ENCODE measurements at regions not wholly inside any gene's neighbourhood (a gene's known extent, or its start where the extent isn't known, plus 50 kb on each side); places are given as distances from the start of the nearest gene placed in this dataset.

GRCh38 chr2:40967451-40967850, 515.6 kb upstream of the SLC8A1 start:
- H3K27ac Mint-ChIP-seq (ENCODE audit: unreplicated experiment): no peak overlapping the region
- no peak overlapping the region for H3K4me3 Mint-ChIP-seq (ENCODE audit: unreplicated experiment)
- H3K9me3 Mint-ChIP-seq (ENCODE audit: low read depth): no peaks in the 10 kb centered on the region
- TF ChIP-seq CTCF (IDR thresholded peaks at IDR 0.05): no peak
- H3K27me3 Mint-ChIP-seq (ENCODE audit: low read depth): peaks cover 10% of the 10 kb centered on the region
- no peak for DNase-seq (ENCODE audit: low spot score)
- no peaks in the 10 kb centered on the region for H3K4me1 Mint-ChIP-seq (ENCODE audit: low read depth)
- no peaks in the 10 kb centered on the region for H3K36me3 Mint-ChIP-seq (ENCODE audit: low read depth)

GRCh38 chr2:40975151-40975550, 523.3 kb upstream of the SLC8A1 start:
- TF ChIP-seq CTCF (IDR thresholded peaks at IDR 0.05): no peak
- peaks cover 5% of the 10 kb centered on the region for H3K9me3 Mint-ChIP-seq (ENCODE audit: low read depth)
- H3K36me3 Mint-ChIP-seq (ENCODE audit: low read depth): no peaks in the 10 kb centered on the region
- peaks cover 22% of the 10 kb centered on the region for H3K27me3 Mint-ChIP-seq (ENCODE audit: low read depth)
- H3K4me3 Mint-ChIP-seq (ENCODE audit: unreplicated experiment): no peak overlapping the region
- no peak overlapping the region for H3K27ac Mint-ChIP-seq (ENCODE audit: unreplicated experiment)
- DNase-seq (ENCODE audit: low spot score): no peak
- H3K4me1 Mint-ChIP-seq (ENCODE audit: low read depth): no peaks in the 10 kb centered on the region

GRCh38 chr2:40997362-40997761, 545.5 kb upstream of the SLC8A1 start:
- TF ChIP-seq CTCF (IDR thresholded peaks at IDR 0.05): no peak
- Mint-ChIP-seq H3K4me1 (ENCODE audit: low read depth) (no peaks in the 10 kb centered on the region), H3K9me3 (ENCODE audit: low read depth) (peaks cover under 1% of the 10 kb centered on the region), H3K27me3 (ENCODE audit: low read depth) (peaks cover 23% of the 10 kb centered on the region), H3K36me3 (ENCODE audit: low read depth) (no peaks in the 10 kb centered on the region), H3K27ac (ENCODE audit: unreplicated experiment) (no peak overlapping the region), H3K4me3 (ENCODE audit: unreplicated experiment) (no peak overlapping the region)
- no peak for DNase-seq (ENCODE audit: low spot score)

GRCh38 chr2:41000374-41000773, 548.5 kb upstream of the SLC8A1 start:
- DNase-seq (ENCODE audit: low spot score): no peak
- peaks cover 5% of the 10 kb centered on the region for H3K9me3 Mint-ChIP-seq (ENCODE audit: low read depth)
- H3K36me3 Mint-ChIP-seq (ENCODE audit: low read depth): no peaks in the 10 kb centered on the region
- H3K4me3 Mint-ChIP-seq (ENCODE audit: unreplicated experiment): no peak overlapping the region
- peaks cover 24% of the 10 kb centered on the region for H3K27me3 Mint-ChIP-seq (ENCODE audit: low read depth)
- TF ChIP-seq CTCF (IDR thresholded peaks at IDR 0.05): no peak
- H3K4me1 Mint-ChIP-seq (ENCODE audit: low read depth): no peaks in the 10 kb centered on the region
- H3K27ac Mint-ChIP-seq (ENCODE audit: unreplicated experiment): no peak overlapping the region

GRCh38 chr2:41000906-41001305, 549.0 kb upstream of the SLC8A1 start:
- H3K4me1 Mint-ChIP-seq (ENCODE audit: low read depth): no peaks in the 10 kb centered on the region
- H3K36me3 Mint-ChIP-seq (ENCODE audit: low read depth): no peaks in the 10 kb centered on the region
- H3K4me3 Mint-ChIP-seq (ENCODE audit: unreplicated experiment): no peak overlapping the region

More at GRCh38 chr2:41000906-41001305, 549.0 kb upstream of the SLC8A1 start:
- Mint-ChIP-seq H3K9me3 (ENCODE audit: low read depth) (peaks cover 5% of the 10 kb centered on the region), H3K27ac (ENCODE audit: unreplicated experiment) (no peak overlapping the region), H3K27me3 (ENCODE audit: low read depth) (peaks cover 18% of the 10 kb centered on the region)
- DNase-seq (ENCODE audit: low spot score): no peak
- TF ChIP-seq CTCF (IDR thresholded peaks at IDR 0.05): no peak

Data from chondrocyte (in vitro differentiated cells).